ENCODE measurements at regions not wholly inside any gene's neighbourhood (a gene's known extent, or its start where the extent isn't known, plus 50 kb on each side); places are given as distances from the start of the nearest gene placed in this dataset.
A peak's percentile ranks its signal among the peaks of the same experiment; 100 is the strongest.

DNA sequence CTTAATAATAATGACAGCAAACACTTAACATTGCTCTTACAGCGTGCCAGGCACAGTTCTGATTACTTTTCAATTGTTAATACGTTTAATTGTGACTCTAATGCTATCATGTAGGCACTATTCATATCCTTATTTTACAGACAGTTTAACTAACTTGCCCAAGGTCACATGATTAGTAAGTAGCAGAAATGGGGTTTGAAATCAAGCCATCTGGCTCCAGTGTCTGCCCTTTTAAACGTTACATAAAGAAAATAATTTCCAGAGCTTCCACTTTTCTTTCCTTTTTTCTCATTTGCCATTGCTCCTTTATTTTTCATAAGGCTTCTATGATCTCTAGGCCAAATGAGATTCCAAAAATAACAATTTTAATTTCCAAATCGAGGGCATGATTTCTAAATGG, 50.6 kb upstream of the IKZF2 start:
- DNase-seq, result no peak

DNA sequence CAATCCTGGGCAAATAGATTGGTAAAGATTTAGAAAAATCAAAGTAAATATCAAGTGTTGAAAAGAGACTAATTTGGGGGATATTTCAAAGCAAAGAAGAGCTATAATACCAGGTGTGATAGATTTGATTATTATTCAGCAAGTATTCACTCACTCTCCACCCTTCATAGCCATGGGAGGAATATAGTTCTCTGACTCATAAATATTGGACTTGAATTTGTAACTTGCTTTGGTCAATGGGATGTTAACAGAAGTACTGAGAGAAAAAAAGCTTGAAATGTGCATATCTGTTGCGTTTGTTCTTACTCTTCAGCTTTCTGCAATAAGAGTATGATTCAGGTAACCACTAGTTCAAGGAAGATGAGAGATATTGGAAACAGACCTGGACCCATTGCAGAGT, 54.5 kb upstream of the IKZF2 start:
- no peak for DNase-seq

DNA sequence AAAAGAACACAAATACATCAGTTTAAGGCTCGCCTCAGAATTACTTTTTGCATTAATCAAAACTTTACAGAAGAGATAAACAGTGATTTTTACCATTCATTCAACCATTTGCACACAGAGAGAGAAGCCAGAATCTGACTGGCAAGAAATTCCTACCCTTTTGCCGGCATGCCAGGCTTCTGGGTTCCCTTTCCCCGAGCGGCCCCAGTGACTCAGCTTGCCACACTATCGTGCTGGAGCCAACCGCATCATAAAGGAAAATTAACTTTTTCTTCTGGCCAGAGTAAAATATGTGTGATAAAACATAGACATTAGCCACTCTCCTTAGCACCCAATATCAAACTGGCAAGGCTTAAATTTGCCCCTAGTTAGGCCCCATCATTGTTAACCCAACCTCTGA, 61.8 kb upstream of the IKZF2 start:
- DNase-seq, result no peak

DNA sequence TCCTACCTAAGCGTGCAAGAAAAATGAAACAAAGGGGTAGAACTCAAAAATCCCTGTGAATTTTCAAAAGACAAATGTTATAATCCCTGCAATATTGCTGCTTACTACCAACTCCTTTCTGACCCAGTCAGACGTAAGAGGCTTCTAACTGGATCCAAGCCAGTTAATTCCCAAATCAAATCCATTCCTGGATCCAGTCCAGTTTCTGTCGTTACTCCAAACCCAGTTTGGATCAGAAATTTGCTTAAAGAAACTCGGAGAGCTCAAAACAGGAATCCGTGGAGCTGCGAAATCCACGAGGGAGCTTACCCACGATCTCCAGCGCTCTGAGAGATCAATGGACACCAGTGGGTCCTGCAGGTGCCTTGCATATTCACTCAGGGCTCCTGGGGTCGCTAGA, 62.8 kb upstream of the IKZF2 start:
- DNase-seq, result no peak

DNA sequence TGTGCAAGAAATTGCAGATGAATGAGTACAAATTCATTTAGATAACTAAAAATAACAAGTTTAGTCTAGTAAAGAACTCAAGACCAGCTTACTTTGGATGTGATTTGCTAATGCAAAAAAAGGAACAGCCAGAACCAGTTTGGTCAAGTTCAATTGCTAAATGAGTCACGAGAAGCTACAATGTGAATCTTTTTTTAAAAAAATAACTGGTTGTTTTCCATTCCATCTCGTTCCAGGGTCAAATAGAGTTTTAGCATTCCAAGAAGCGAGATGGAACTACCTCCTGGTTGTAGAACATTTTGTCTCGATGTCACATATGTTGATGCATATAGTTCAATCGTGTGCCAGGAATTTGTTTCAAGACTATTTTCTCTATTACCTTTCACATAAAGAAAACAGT, 65.0 kb upstream of the IKZF2 start:
- DNase-seq, result no peak

DNA sequence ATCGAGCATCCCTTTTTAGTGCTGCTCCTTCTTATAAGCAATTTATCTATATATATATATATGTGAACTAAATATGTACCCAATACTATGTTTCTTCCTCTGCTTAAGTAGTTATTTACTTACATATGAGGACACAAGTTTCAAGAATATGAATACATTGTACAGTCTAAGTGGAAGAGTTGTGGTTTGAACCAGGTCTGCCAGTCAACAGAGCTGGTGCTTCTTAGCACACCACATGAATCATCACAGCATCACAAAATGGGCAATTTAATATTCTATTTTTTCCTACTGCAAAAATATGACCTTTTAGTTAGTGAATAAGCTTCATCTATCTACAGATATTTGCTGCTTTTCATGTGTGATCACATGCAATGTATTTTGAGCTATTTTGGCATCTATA, 64.4 kb upstream of the SPAG16 start:
- no peak for DNase-seq

DNA sequence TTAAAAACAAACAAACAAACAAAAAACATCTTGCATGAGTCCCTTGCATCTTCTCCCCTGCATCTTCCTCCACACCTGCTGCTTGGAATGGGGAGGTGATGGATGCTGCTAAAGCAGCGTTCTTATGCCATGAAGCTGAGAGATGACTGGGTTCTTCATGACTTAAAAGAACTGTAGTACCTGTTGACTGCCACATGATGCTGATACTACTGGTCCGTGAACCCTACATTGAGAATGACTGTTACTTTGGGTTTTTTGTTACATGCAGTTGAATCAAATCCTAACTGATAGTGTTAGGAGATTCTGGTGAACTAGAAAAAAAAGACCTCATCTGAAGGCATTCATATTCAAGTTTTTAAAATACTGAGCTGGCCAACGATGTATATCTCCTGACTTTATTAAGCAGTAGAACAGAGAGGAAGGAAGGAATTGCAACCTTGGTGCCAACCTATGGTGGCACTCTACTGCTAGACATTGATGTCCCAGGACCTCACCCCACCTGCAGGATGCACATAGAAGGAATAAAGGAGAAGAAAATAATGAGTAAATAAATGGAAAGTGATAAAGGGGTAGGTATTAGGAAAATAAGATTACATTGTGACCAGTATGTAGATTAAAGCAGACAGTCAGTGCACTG, 63.2 kb upstream of the SPAG16 start:
- no peak for DNase-seq

DNA sequence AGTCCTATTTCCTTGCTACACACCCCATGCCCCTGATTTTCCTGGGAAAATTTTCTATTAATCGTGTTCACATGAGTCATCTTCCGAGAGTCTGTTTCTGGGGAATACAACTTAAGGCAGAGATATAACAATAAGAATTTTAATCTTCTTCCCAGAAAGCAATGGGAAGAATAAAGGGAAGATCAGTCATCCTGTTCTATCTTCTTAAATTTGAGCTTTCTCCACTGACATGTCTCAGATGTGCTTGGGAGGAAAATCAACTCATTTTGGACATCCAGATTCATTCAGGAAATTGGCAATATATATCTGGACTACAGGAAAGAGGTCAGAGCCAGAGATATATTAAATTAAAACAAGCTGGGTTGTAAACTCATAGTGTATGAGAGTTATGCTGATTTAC, 62.3 kb upstream of the SPAG16 start:
- no peak for DNase-seq

DNA sequence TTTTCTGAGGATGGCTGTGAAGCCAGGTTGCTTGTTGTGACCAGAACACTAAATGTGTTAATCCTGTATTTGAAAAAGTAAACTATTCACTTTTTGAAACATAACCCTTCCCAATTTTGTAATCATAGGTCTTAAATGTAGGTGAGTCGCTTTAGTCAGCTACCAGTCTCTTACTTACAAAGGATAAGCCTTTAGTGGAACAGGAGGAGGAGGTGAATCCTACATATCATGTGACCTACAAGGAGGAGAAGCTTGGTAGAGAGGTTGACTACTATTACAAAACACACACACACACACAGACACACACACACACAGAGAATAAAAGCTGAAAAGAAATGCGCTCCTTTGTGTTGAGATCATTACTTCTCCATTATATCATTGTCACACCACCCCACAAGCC, 59.9 kb upstream of the SPAG16 start:
- no peak for DNase-seq

DNA sequence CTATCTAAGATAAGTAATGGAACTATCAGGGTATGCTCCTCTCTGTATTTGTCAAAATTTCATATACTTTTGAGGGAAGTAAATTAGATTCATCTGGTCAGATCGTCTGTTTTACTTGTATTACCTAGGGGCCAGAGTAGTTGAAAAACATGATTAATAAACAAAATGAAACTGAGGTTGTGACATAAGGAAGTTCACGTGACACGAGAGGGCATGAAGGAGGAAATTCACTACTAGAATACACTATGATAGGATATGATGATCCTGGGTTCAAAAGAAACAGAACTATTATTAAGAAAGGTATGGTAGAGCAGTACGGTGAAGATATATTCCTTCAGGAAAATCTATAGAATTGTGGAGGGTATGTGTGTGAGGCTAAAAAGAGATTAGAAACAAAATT, 58.4 kb upstream of the SPAG16 start:
- DNase-seq, result no peak

DNA sequence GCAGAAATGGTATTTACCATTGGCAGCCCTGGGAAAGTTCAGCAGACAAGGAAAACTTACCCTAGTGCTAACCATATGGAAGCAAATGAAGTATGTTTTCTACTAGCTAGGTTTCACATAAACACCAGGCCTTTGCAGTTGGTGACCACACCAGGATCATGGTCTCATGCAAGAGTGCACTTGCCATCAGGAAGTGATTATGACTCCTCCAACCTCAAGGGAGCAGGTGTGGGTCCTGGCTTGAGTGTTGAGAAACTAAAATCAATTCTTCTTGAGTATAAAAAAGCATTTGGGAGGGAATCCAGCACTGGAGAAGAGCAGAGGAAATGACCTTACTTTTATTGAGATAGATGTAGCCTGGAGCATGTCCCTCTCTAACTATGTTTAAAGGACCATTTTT, 56.8 kb upstream of the SPAG16 start:
- no peak for DNase-seq

DNA sequence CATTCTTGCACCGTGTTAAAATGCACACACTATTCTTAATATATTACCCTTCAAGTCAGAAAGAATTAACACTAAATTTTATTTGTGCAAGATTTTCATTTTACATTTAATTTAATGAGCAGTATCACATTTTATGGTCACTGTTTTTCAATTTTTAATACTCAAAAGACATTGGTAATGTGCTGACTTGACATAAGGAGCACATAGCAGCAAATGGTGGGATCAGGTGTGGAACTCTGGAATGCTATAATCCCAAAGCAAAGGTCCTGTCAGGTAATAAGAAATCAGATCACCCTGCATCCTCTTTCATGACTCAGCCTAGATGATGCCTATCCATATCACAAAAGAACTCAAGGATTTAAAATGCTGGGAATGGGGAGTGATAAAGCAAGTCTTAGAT, 55.6 kb upstream of the SPAG16 start:
- no peak for DNase-seq

DNA sequence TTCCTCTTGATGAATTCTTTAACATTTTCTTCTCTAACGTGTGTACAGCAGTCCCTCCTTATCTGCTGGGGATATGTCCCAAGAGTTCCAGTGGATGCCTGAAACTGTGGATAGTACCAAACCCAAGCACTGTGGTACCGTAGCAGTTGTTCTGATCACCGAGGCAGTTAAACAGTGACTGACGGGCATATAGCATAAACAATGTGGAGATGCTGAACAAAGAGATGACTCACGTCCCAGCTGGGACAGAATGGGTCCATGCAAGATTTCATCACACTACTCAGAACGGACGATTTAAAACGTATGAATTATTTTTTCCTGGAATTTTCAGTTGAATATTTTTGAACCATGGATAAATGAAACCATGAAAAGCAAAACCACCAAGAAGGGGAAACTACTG, 54.5 kb upstream of the SPAG16 start:
- DNase-seq, result no peak

DNA sequence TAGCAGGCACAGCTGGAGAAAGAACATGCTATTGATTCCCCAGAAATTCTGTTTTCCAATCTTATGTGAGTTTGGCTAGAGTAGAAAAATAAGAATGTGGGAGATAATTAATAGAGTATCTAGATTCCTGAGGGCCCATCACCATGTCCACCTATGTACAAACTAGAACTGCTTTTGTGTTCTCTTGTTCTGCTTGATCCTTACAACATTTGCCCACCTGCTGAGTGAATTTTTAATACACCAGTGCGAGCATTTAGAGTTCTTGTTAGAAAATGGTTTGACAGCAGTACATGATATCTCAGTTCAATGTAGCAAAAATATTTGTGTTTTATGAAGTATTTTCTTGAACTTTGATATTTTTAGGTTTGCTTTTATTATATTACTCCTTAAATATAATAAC, 52.3 kb upstream of the SPAG16 start:
- DNase-seq, result no peak

DNA sequence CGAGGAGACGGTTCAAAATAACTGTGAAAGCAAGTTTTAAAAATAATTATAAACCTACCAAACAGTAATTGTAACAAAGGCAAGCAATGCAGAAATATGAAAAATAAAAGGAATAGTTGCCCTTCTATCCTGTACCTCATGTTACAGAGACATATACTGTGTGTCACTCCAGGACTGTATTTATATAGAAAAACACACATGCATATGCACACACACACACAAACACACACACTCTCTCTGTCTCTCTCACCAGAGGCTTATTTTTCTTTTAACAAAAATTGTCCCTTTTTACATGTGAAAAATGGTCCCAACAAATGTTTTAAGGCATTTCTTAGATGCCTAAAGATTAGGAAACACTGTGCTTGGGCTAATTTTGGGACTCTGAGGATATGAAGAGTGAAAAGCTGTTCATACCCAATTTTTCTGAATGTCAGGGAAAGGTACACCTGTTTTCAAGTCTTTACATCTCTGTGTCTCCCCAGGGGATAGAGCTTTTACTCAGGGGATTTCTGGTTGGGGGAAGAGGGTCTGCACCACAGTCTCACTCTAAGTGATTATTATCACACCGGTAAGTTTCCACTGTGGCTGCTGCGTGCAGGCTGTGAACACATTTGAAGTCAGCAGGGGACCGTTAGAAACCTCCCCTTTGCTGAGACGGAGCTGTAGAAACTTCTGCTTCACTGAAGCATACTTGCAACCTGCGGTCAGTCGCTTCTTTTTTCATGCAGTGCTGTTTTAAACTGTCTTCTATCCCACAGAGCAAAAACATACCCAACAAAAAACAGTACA, 51.4 kb upstream of the SPAG16 start:
- DNase-seq, result peak; percentile 61

DNA sequence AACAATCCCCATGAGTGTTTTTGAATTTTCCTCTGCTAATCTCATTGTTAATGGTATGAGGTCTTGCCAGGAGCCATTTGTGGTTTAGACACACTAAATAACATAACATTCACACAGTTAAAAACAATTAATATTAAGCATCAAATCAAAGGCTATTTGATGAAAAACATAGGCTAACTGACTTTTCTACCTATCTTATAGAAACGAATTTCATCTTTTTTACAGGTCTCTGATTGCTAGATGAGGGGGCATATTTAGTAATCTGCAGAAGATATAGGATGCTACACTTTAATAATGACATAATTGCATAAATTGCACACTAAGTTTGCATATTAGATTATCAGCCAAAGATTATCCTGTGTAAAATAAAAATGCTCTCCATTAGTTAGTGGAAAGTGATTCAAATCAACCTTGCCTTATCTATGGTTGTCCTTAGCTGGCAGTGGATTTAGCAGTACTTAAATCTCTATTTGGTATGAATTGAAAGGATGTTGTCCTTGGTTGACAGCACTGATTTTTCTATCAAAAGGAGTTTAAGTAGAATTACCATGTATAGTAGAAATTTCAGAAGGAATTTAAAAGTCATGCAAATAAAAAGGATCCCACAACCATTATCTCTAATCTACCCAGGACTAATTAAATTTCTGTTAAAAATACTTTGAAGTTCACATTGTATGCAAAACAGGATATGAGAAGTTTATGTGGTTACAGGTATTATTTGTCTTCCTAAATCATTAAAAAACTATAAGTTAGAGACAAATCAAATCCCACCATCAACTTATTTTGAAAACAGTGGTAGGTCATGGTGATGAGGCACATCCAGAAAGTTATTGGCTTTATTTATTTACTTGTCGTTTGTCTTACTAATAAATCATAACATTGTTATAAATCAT, 50.6 kb upstream of the SPAG16 start:
- no peak for DNase-seq
